ENCODE measurements at regions not wholly inside any gene's neighbourhood (a gene's known extent, or its start where the extent isn't known, plus 50 kb on each side); places are given as distances from the start of the nearest gene placed in this dataset.

- TF ChIP-seq CTCF (IDR thresholded peaks at IDR 0.05): no peak
- no peak for ATAC-seq (ENCODE audit: low FRiP score)
- DNase-seq (ENCODE audit: low spot score): no peak
These were observed 345.8 kb upstream of the ZEB2 start for GRCh38 chr2:144865670-144866069.

- DNase-seq (ENCODE audit: low spot score) (no peak), ATAC-seq (ENCODE audit: low FRiP score) (no peak)
- TF ChIP-seq CTCF (IDR thresholded peaks at IDR 0.05): no peak
These were observed 339.8 kb upstream of the ZEB2 start for GRCh38 chr2:144859716-144860115.

- DNase-seq (ENCODE audit: low spot score) (no peak), ATAC-seq (ENCODE audit: low FRiP score) (no peak)
- TF ChIP-seq CTCF (IDR thresholded peaks at IDR 0.05): no peak
These were observed 338.3 kb upstream of the ZEB2 start for GRCh38 chr2:144858211-144858610.

GRCh38 chr2:144854596-144854995, 334.7 kb upstream of the ZEB2 start:
- DNase-seq (ENCODE audit: low spot score) (no peak), ATAC-seq (ENCODE audit: low FRiP score) (no peak)
- no peak for TF ChIP-seq CTCF (IDR thresholded peaks at IDR 0.05)

- ATAC-seq (ENCODE audit: low FRiP score) (no peak), DNase-seq (ENCODE audit: low spot score) (no peak)
- TF ChIP-seq CTCF (IDR thresholded peaks at IDR 0.05): no peak
These were observed 329.7 kb upstream of the ZEB2 start for GRCh38 chr2:144849612-144850011.

- ATAC-seq (ENCODE audit: low FRiP score) (no peak), DNase-seq (ENCODE audit: low spot score) (no peak)
- no peak for TF ChIP-seq CTCF (IDR thresholded peaks at IDR 0.05)
These were observed 328.5 kb upstream of the ZEB2 start for GRCh38 chr2:144848423-144848822.

GRCh38 chr2:144847347-144848080, 327.6 kb upstream of the ZEB2 start:
- DNase-seq (ENCODE audit: low spot score) (no peak), ATAC-seq (ENCODE audit: low FRiP score) (no peak)
- no peak for TF ChIP-seq CTCF (IDR thresholded peaks at IDR 0.05)

Measured in omental fat pad (tissue), 3 donors.